ENCODE measurements at regions not wholly inside any gene's neighbourhood (a gene's known extent, or its start where the extent isn't known, plus 50 kb on each side); places are given as distances from the start of the nearest gene placed in this dataset.

GRCh38 chr1:10856863-10857598, 60.6 kb upstream of the CASZ1 start:
- no peaks in the 10 kb centered on the region for H3K9me3 ChIP-seq (ENCODE audit: control insufficient read depth in 1 of 2, low read length in 2 of 2)

GRCh38 chr1:10857687-10858086, 61.2 kb upstream of the CASZ1 start:
- Histone ChIP-seq H3K27me3 (ENCODE audit: control insufficient read depth in 1 of 2, insufficient read depth in 2 of 2, low read length in 2 of 2) (no peaks in the 10 kb centered on the region), H3K9ac (ENCODE audit: low read depth in 1 of 2, low read length in 2 of 2) (no peak overlapping the region), H3K36me3 (ENCODE audit: control insufficient read depth in 1 of 2, insufficient read depth in 2 of 2, low read length in 2 of 2) (no peaks in the 10 kb centered on the region), H3K4me3 (ENCODE audit: low read depth in 1 of 2, low read length in 2 of 2) (no peak overlapping the region), H3K4me1 (ENCODE audit: control insufficient read depth in 1 of 2, insufficient read depth in 2 of 2, low read length in 2 of 2) (no peaks in the 10 kb centered on the region), H3K9me3 (ENCODE audit: control insufficient read depth in 1 of 2, low read length in 2 of 2) (no peaks in the 10 kb centered on the region), H3K27ac (ENCODE audit: low read depth, low read length) (no peak overlapping the region)

More at GRCh38 chr1:10856863-10857598, 60.6 kb upstream of the CASZ1 start:
- Histone ChIP-seq H3K9ac (ENCODE audit: low read depth in 1 of 2, low read length in 2 of 2) (no peak overlapping the region), H3K36me3 (ENCODE audit: control insufficient read depth in 1 of 2, insufficient read depth in 2 of 2, low read length in 2 of 2) (no peaks in the 10 kb centered on the region), H3K4me1 (ENCODE audit: control insufficient read depth in 1 of 2, insufficient read depth in 2 of 2, low read length in 2 of 2) (no peaks in the 10 kb centered on the region), H3K27me3 (ENCODE audit: control insufficient read depth in 1 of 2, insufficient read depth in 2 of 2, low read length in 2 of 2) (peaks cover 0 to under 1% of the 10 kb centered on the region in 2 donors), H3K27ac (ENCODE audit: low read depth, low read length) (no peak overlapping the region), H3K4me3 (ENCODE audit: low read depth in 1 of 2, low read length in 2 of 2) (no peak overlapping the region)

- H3K27ac ChIP-seq (ENCODE audit: low read depth, low read length) = no peak overlapping the region
Observed at GRCh38 chr1:10860218-10860617, 63.8 kb upstream of the CASZ1 start.

GRCh38 chr1:10860682-10861081, 64.2 kb upstream of the CASZ1 start:
- Histone ChIP-seq H3K9me3 (ENCODE audit: control insufficient read depth in 1 of 2, low read length in 2 of 2) (no peaks in the 10 kb centered on the region), H3K9ac (ENCODE audit: low read depth in 1 of 2, low read length in 2 of 2) (no peak overlapping the region), H3K27me3 (ENCODE audit: control insufficient read depth in 1 of 2, insufficient read depth in 2 of 2, low read length in 2 of 2) (peaks cover 0 to under 1% of the 10 kb centered on the region in 2 donors), H3K4me3 (ENCODE audit: low read depth in 1 of 2, low read length in 2 of 2) (no peak overlapping the region), H3K27ac (ENCODE audit: low read depth, low read length) (no peak overlapping the region), H3K4me1 (ENCODE audit: control insufficient read depth in 1 of 2, insufficient read depth in 2 of 2, low read length in 2 of 2) (peaks cover 0 to 9% of the 10 kb centered on the region in 2 donors), H3K36me3 (ENCODE audit: control insufficient read depth in 1 of 2, insufficient read depth in 2 of 2, low read length in 2 of 2) (no peaks in the 10 kb centered on the region)

More at GRCh38 chr1:10860218-10860617, 63.8 kb upstream of the CASZ1 start:
- Histone ChIP-seq H3K4me1 (ENCODE audit: control insufficient read depth in 1 of 2, insufficient read depth in 2 of 2, low read length in 2 of 2) (peaks cover 0 to 9% of the 10 kb centered on the region in 2 donors), H3K9ac (ENCODE audit: low read depth in 1 of 2, low read length in 2 of 2) (no peak overlapping the region), H3K4me3 (ENCODE audit: low read depth in 1 of 2, low read length in 2 of 2) (no peak overlapping the region), H3K9me3 (ENCODE audit: control insufficient read depth in 1 of 2, low read length in 2 of 2) (no peaks in the 10 kb centered on the region), H3K27me3 (ENCODE audit: control insufficient read depth in 1 of 2, insufficient read depth in 2 of 2, low read length in 2 of 2) (no peaks in the 10 kb centered on the region), H3K36me3 (ENCODE audit: control insufficient read depth in 1 of 2, insufficient read depth in 2 of 2, low read length in 2 of 2) (no peaks in the 10 kb centered on the region)

GRCh38 chr1:10861822-10862221, 65.4 kb upstream of the CASZ1 start:
- Histone ChIP-seq H3K4me1 (ENCODE audit: control insufficient read depth in 1 of 2, insufficient read depth in 2 of 2, low read length in 2 of 2) (peaks cover 0 to 15% of the 10 kb centered on the region in 2 donors), H3K27ac (ENCODE audit: low read depth, low read length) (no peak overlapping the region), H3K4me3 (ENCODE audit: low read depth in 1 of 2, low read length in 2 of 2) (no peak overlapping the region), H3K9ac (ENCODE audit: low read depth in 1 of 2, low read length in 2 of 2) (no peak overlapping the region), H3K36me3 (ENCODE audit: control insufficient read depth in 1 of 2, insufficient read depth in 2 of 2, low read length in 2 of 2) (no peaks in the 10 kb centered on the region), H3K27me3 (ENCODE audit: control insufficient read depth in 1 of 2, insufficient read depth in 2 of 2, low read length in 2 of 2) (peaks cover 0 to 4% of the 10 kb centered on the region in 2 donors), H3K9me3 (ENCODE audit: control insufficient read depth in 1 of 2, low read length in 2 of 2) (no peaks in the 10 kb centered on the region)

- Histone ChIP-seq H3K27ac (ENCODE audit: low read depth, low read length) (no peak overlapping the region), H3K9ac (ENCODE audit: low read depth in 1 of 2, low read length in 2 of 2) (no peak overlapping the region), H3K36me3 (ENCODE audit: control insufficient read depth in 1 of 2, insufficient read depth in 2 of 2, low read length in 2 of 2) (no peaks in the 10 kb centered on the region), H3K27me3 (ENCODE audit: control insufficient read depth in 1 of 2, insufficient read depth in 2 of 2, low read length in 2 of 2) (peaks cover 0 to 8% of the 10 kb centered on the region in 2 donors), H3K4me3 (ENCODE audit: low read depth in 1 of 2, low read length in 2 of 2) (no peak overlapping the region), H3K9me3 (ENCODE audit: control insufficient read depth in 1 of 2, low read length in 2 of 2) (no peaks in the 10 kb centered on the region), H3K4me1 (ENCODE audit: control insufficient read depth in 1 of 2, insufficient read depth in 2 of 2, low read length in 2 of 2) (peaks cover 7 to 21% of the 10 kb centered on the region in 2 donors)
Observed at GRCh38 chr1:10862743-10863335, 66.4 kb upstream of the CASZ1 start.

GRCh38 chr1:10863886-10864285, 67.4 kb upstream of the CASZ1 start:
- no peak overlapping the region for H3K27ac ChIP-seq (ENCODE audit: low read depth, low read length)
- H3K9me3 ChIP-seq (ENCODE audit: control insufficient read depth in 1 of 2, low read length in 2 of 2) = no peaks in the 10 kb centered on the region
- H3K4me1 ChIP-seq (ENCODE audit: control insufficient read depth in 1 of 2, insufficient read depth in 2 of 2, low read length in 2 of 2) = peaks cover 12 to 30% of the 10 kb centered on the region in 2 donors
- no peak overlapping the region for H3K9ac ChIP-seq (ENCODE audit: low read depth in 1 of 2, low read length in 2 of 2)
- peak overlapping the region in 1 of 2 donors; percentile 23 for H3K4me3 ChIP-seq (ENCODE audit: low read depth in 1 of 2, low read length in 2 of 2)
- H3K36me3 ChIP-seq (ENCODE audit: control insufficient read depth in 1 of 2, insufficient read depth in 2 of 2, low read length in 2 of 2) = no peaks in the 10 kb centered on the region
- peaks cover 0 to 15% of the 10 kb centered on the region in 2 donors for H3K27me3 ChIP-seq (ENCODE audit: control insufficient read depth in 1 of 2, insufficient read depth in 2 of 2, low read length in 2 of 2)

GRCh38 chr1:10864776-10865175, 68.3 kb upstream of the CASZ1 start:
- Histone ChIP-seq H3K4me3 (ENCODE audit: low read depth in 1 of 2, low read length in 2 of 2) (no peak overlapping the region), H3K9me3 (ENCODE audit: control insufficient read depth in 1 of 2, low read length in 2 of 2) (no peaks in the 10 kb centered on the region), H3K27ac (ENCODE audit: low read depth, low read length) (no peak overlapping the region), H3K36me3 (ENCODE audit: control insufficient read depth in 1 of 2, insufficient read depth in 2 of 2, low read length in 2 of 2) (no peaks in the 10 kb centered on the region), H3K27me3 (ENCODE audit: control insufficient read depth in 1 of 2, insufficient read depth in 2 of 2, low read length in 2 of 2) (peaks cover 0 to 18% of the 10 kb centered on the region in 2 donors), H3K9ac (ENCODE audit: low read depth in 1 of 2, low read length in 2 of 2) (no peak overlapping the region), H3K4me1 (ENCODE audit: control insufficient read depth in 1 of 2, insufficient read depth in 2 of 2, low read length in 2 of 2) (peaks cover 12 to 32% of the 10 kb centered on the region in 2 donors)

- H3K27me3 ChIP-seq (ENCODE audit: control insufficient read depth in 1 of 2, insufficient read depth in 2 of 2, low read length in 2 of 2) = peaks cover 0 to 18% of the 10 kb centered on the region in 2 donors
- no peaks in the 10 kb centered on the region for H3K9me3 ChIP-seq (ENCODE audit: control insufficient read depth in 1 of 2, low read length in 2 of 2)
- H3K4me1 ChIP-seq (ENCODE audit: control insufficient read depth in 1 of 2, insufficient read depth in 2 of 2, low read length in 2 of 2) = peaks cover 12 to 32% of the 10 kb centered on the region in 2 donors
- no peak overlapping the region for H3K9ac ChIP-seq (ENCODE audit: low read depth in 1 of 2, low read length in 2 of 2)
- H3K36me3 ChIP-seq (ENCODE audit: control insufficient read depth in 1 of 2, insufficient read depth in 2 of 2, low read length in 2 of 2) = no peaks in the 10 kb centered on the region
- no peak overlapping the region for H3K4me3 ChIP-seq (ENCODE audit: low read depth in 1 of 2, low read length in 2 of 2)
- H3K27ac ChIP-seq (ENCODE audit: low read depth, low read length) = no peak overlapping the region
Observed at GRCh38 chr1:10865518-10866320, 69.3 kb upstream of the CASZ1 start.

Data from duodenal mucosa (tissue), 2 donors.